Choroid plexus epithelial cell (primary cell): ENCODE measurements at regions not wholly inside any gene's neighbourhood (a gene's known extent, or its start where the extent isn't known, plus 50 kb on each side); places are given as distances from the start of the nearest gene placed in this dataset.
"Not testable (repeated sequence)": the region's sequence is repeated elsewhere in the genome, so short reads cannot be mapped to it uniquely, and the experiment has no call there.

Experiments used
- DNase-seq: peaks from one replicate; pipeline ENCODE4 v3.0.0-alpha.2; 2010; ENCODE audit warnings: low read depth
- H3K4me3 ChIP-seq: 2 replicates; pipeline ENCODE4 v1.5.1; 2011; ENCODE audit warnings: low read depth, mild to moderate bottlenecking, control low read depth, low read length, moderate library complexity
- CTCF ChIP-seq: conservative IDR thresholded peaks from 2 replicates; pipeline ENCODE4 v1.5.1; 2011; ENCODE audit warnings: low read depth, mild to moderate bottlenecking, control low read depth, inconsistent platforms, low read length, moderate library complexity

DNA sequence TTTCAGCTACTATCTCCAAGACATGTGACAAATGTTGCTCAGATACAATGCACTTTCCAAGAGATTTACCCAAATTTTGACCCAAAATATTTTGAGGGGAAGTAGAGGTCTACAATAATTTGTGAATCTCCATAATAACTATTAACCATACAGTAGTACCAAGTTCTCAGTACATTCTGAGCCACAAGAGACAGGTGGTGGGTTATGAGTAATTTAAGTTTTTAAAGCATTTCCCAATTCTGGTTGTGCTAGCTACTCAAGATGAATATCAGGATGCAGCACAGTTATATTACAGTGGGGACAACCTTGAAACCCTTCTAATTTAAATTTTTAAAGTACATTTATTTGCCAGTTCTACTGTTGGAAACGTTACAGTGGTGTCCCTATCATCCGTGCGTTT, 92.2 kb upstream of the MITF start:
- no peak for TF ChIP-seq CTCF

GRCh38 chr3:69646287-69647067, 92.8 kb upstream of the MITF start:
- TF ChIP-seq CTCF, result no peak
- H3K4me3 ChIP-seq, result no peak overlapping the region
- DNase-seq, result no peak

More for the DNA sequence above, 92.2 kb upstream of the MITF start:
- no peak overlapping the region for H3K4me3 ChIP-seq
- DNase-seq, result no peak

- DNase-seq, result no peak
- H3K4me3 ChIP-seq, result no peak overlapping the region
- TF ChIP-seq CTCF, result no peak
Observed at GRCh38 chr3:69642606-69643005, 96.7 kb upstream of the MITF start.

DNA sequence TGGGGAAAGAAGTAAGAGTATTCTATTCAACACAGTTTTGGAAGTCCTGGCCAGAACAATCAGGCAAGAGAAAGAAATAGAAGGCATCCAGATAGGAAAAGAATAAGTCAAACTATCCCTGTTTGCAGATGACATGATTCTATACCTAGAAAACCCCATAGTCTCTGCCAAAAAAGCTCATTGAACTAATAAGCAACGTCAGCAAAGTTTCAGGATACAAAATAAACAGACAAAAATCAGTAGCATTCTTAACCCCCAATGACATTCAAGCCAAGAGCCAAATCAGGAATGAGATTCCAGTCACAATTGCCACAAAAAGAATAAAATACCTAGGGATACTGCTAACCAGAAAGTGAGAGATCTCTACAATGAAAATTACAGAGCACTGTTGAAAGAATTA, 99.4 kb upstream of the MITF start:
- TF ChIP-seq CTCF, result no peak
- H3K4me3 ChIP-seq, result no peak overlapping the region
- DNase-seq, result no peak

GRCh38 chr3:69628951-69629350, 110.3 kb upstream of the MITF start:
- peak; percentile 2 for DNase-seq
- no peak overlapping the region for H3K4me3 ChIP-seq
- no peak for TF ChIP-seq CTCF

DNA sequence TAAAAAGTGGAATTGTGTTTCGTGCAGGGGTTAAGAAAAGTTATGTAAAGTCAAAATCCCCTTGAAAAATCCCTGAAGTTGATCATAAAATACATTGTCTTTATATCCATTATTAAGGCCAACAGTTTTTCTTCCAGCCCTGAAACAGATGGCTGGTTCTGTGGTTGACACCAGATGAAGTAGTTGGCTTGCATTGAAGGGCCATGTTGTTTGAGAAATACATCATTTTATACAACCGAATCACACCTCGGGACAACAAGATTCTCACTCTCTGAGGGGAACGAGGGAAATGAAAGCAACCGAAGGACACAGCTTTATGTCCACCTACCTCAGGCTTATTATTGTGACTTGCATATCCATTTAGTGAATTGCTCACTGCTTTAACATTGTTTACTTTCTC, 126.0 kb upstream of the MITF start:
- no peak for TF ChIP-seq CTCF
- no peak overlapping the region for H3K4me3 ChIP-seq
- DNase-seq, result no peak

DNA sequence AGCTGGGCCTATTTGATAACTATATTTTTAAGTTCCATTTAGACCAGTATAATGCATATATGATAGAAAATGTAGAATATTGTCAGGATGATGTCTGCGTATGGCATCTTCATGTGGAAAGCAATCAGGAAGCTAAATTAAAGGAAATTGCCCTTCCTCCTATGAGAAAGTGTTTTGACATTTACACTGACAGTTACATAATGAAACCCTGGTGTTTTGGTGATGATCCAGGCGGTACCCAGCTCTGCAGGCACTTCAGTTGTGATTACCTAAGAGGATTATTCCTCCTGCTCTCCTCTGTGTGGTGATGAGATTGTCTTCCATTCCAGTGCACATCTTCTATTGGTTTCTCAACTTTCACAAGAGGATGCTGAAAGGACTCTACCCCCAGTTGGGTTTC, 126.5 kb upstream of the MITF start:
- no peak for DNase-seq
- no peak overlapping the region for H3K4me3 ChIP-seq
- TF ChIP-seq CTCF, result no peak

- not testable (repeated sequence) for H3K4me3 ChIP-seq, DNase-seq
Observed at GRCh38 chr3:69609566-69609965, 129.7 kb upstream of the MITF start.
